Parathyroid adenoma (tissue), 2 donors: ENCODE measurements at regions not wholly inside any gene's neighbourhood (a gene's known extent, or its start where the extent isn't known, plus 50 kb on each side); places are given as distances from the start of the nearest gene placed in this dataset.

Experiments
- H2AFZ ChIP-seq: fragments of 300-600 bp; sonication (generic); one replicate; pipeline ENCODE4 v1.7.0; 2017; ENCODE audit warnings: antibody characterized with exemption, mild to moderate bottlenecking
- H3K27ac ChIP-seq: fragments of 300-600 bp; sonication (generic); one replicate; pipeline ENCODE4 v1.7.0; 2017
- H3K27me3 ChIP-seq: fragments of 300-600 bp; sonication (generic); one replicate; pipeline ENCODE4 v1.7.0; 2017; ENCODE audit warnings: low read length; ENCODE audit not compliant: control insufficient read depth, insufficient read depth
- H3K36me3 ChIP-seq: fragments of 300-600 bp; sonication (generic); one replicate; pipeline ENCODE4 v1.7.0; 2017; ENCODE audit warnings: low read length; ENCODE audit not compliant: control insufficient read depth, insufficient read depth
- H3K4me1 ChIP-seq: fragments of 300-600 bp; sonication (generic); one replicate; pipeline ENCODE4 v1.7.0; 2017; ENCODE audit warnings: control low read depth
- H3K4me2 ChIP-seq: fragments of 300-600 bp; sonication (generic); one replicate; pipeline ENCODE4 v1.7.0; 2017; ENCODE audit warnings: low read length
- H3K4me3 ChIP-seq: fragments of 300-600 bp; sonication (generic); one replicate; pipeline ENCODE4 v1.7.0; 2017; ENCODE audit warnings: low read depth, low read length
- H3K79me2 ChIP-seq: fragments of 300-600 bp; sonication (generic); one replicate; pipeline ENCODE4 v1.7.0; 2017; ENCODE audit warnings: control low read depth
- H3K9ac ChIP-seq: fragments of 300-600 bp; sonication (generic); one replicate; pipeline ENCODE4 v1.7.0; 2017; ENCODE audit warnings: mild to moderate bottlenecking
- H3K9me3 ChIP-seq: fragments of 300-600 bp; sonication (generic); one replicate; pipeline ENCODE4 v1.7.0; 2017; ENCODE audit warnings: low read length; ENCODE audit not compliant: control insufficient read depth
- CTCF ChIP-seq: fragments of 300-600 bp; sonication (generic); IDR thresholded peaks from one replicate; pipeline ENCODE4 v1.7.0; 2017; ENCODE audit warnings: antibody characterized with exemption, mild to moderate bottlenecking
- donor health status: primary hyperparathyroidism.

DNA sequence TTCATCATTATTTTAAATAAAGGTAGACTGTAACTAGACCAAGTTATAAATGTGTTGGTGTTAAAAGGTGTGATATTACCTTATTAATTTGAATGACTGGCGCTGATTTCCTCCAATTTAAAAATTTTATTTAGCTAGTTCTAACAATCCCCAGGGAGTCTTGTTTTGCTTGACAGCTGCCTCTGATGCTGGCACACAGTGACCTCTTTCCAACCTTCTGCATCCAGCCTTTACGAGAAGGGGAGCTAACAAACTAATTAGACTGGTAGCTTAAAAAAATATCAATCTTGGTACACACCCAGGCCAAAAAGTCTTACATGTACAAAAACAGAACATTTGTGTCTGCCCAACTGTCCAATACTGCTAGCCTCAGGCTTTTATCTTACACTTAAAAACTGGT, 51.8 kb upstream of the ENPEP start:
- TF ChIP-seq CTCF: no peak
- Histone ChIP-seq H3K79me2 (no peaks in the 10 kb centered on the region), H3K36me3 (no peaks in the 10 kb centered on the region), H3K4me1 (no peaks in the 10 kb centered on the region), H3K4me3 (no peak overlapping the region), H3K4me2 (no peak overlapping the region), H2AFZ (no peak overlapping the region), H3K27me3 (no peaks in the 10 kb centered on the region), H3K9ac (no peak overlapping the region), H3K9me3 (no peaks in the 10 kb centered on the region), H3K27ac (no peak overlapping the region)

DNA sequence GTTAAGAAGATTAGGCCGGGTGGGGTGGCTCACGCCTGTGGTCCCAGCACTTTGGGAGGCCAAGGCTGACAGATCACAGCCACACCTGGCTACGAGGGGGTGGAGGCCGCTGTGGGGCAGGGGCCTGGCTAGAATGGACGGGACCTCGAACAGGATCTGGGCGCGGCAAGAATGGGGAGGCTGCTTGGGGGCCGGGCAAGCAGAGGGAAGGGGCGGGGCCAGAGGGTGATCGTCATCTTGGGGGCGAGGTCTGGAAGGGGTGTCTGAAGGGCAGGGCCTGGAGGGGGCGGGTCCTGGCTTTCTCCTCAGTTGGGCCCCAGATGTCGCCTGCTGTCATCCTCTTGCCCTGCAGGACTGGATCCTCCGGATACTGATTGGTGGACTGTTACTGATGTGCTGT, 57.3 kb upstream of the ENPEP start:
- no peaks in the 10 kb centered on the region for H3K27me3 ChIP-seq
- H3K4me3 ChIP-seq: no peak overlapping the region
- no peak for TF ChIP-seq CTCF
- H3K27ac ChIP-seq: no peak overlapping the region
- no peak overlapping the region for H3K4me2 ChIP-seq
- no peaks in the 10 kb centered on the region for H3K36me3 ChIP-seq
- H3K9ac ChIP-seq: no peak overlapping the region
- no peaks in the 10 kb centered on the region for H3K4me1 ChIP-seq
- no peaks in the 10 kb centered on the region for H3K79me2 ChIP-seq
- no peak overlapping the region for H2AFZ ChIP-seq
- no peaks in the 10 kb centered on the region for H3K9me3 ChIP-seq

GRCh38 chr4:110417136-110417535, 58.8 kb upstream of the ENPEP start:
- H3K36me3 ChIP-seq: no peaks in the 10 kb centered on the region
- H3K9me3 ChIP-seq: no peaks in the 10 kb centered on the region
- no peak overlapping the region for H3K27ac ChIP-seq
- H3K4me2 ChIP-seq: no peak overlapping the region
- H3K27me3 ChIP-seq: no peaks in the 10 kb centered on the region
- H3K4me1 ChIP-seq: no peaks in the 10 kb centered on the region
- no peaks in the 10 kb centered on the region for H3K79me2 ChIP-seq
- no peak overlapping the region for H3K4me3 ChIP-seq
- H3K9ac ChIP-seq: no peak overlapping the region
- no peak for TF ChIP-seq CTCF
- no peak overlapping the region for H2AFZ ChIP-seq

DNA sequence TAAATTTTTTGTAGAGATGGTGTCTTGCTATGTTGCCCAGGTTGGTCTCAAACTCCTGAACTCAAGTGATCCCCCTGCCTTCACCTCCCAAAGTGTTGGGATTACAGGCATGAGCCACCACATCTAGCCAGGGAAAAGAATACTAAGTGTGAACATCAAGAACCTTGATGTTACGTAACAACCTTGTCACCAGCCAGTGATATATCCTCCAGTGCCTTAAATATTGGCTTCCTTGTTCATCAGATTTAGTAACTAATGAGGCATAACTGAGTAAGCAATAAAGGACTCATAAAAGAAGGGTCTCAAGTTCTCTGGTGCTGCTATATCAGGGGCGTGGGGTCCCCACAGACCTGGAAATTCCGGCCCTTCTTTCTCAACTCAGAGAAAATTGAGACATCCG, 60.5 kb upstream of the ENPEP start:
- Histone ChIP-seq H3K4me2 (no peak overlapping the region), H3K4me3 (no peak overlapping the region), H3K27me3 (no peaks in the 10 kb centered on the region), H3K79me2 (no peaks in the 10 kb centered on the region), H3K4me1 (no peaks in the 10 kb centered on the region), H3K9me3 (no peaks in the 10 kb centered on the region), H3K36me3 (no peaks in the 10 kb centered on the region), H3K27ac (no peak overlapping the region), H2AFZ (no peak overlapping the region), H3K9ac (no peak overlapping the region)
- no peak for TF ChIP-seq CTCF

DNA sequence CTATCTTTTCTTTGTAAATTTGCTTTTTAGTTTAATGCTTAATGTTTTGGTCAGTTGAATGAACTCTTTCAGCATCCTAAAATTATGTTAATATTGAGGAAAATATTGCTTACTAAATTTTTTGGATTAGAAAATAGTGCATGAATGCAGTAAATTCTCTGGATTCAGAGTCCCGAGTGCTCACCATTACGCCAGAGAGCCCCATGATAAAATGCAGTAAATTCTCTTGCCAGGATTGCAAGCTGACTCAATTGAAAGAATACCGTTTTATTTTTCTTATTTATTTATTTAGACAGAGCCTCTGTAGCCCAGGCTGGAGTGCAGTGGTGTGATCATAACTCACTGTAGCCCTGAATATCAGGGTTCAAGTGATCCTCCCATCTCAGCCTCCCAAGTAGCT, 60.9 kb upstream of the ENPEP start:
- no peak overlapping the region for H3K4me2 ChIP-seq
- no peak for TF ChIP-seq CTCF
- no peaks in the 10 kb centered on the region for H3K36me3 ChIP-seq
- no peaks in the 10 kb centered on the region for H3K9me3 ChIP-seq
- no peaks in the 10 kb centered on the region for H3K27me3 ChIP-seq
- no peaks in the 10 kb centered on the region for H3K4me1 ChIP-seq
- H3K9ac ChIP-seq: no peak overlapping the region
- H3K27ac ChIP-seq: no peak overlapping the region
- H3K79me2 ChIP-seq: no peaks in the 10 kb centered on the region
- no peak overlapping the region for H3K4me3 ChIP-seq
- no peak overlapping the region for H2AFZ ChIP-seq
